GM21737 (cell line): ENCODE measurements at regions not wholly inside any gene's neighbourhood (a gene's known extent, or its start where the extent isn't known, plus 50 kb on each side); places are given as distances from the start of the nearest gene placed in this dataset.
"Not testable (repeated sequence)": the region's sequence is repeated elsewhere in the genome, so short reads cannot be mapped to it uniquely, and the experiment has no call there.

Experiments
- ATAC-seq: cut with Tn5 transposase; IDR thresholded peaks from one replicate; pipeline ENCODE4 v1.9.1; 2021; ENCODE audit warnings: mild to moderate bottlenecking, moderate library complexity; ENCODE audit not compliant: unreplicated experiment

DNA sequence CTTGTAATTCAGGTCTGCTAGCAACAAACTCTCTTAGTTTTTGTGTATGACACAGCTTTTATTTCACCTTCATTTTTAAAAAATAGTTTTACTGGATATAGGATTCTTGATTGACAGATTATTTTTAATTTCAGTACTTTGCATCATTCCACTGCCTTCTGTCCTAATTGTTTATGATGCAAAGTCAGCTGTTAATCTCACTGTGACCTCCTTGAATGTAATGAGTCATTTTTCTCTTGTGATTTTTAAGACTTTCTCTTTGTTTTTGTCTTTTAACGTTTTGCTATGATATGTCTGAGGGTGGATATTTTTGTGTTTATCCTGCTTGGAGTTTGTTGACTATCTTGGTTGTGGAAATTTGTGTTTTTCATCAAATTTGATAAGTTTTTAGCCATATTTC, 126.3 kb upstream of the FBXO33 start:
- ATAC-seq: no peak

DNA sequence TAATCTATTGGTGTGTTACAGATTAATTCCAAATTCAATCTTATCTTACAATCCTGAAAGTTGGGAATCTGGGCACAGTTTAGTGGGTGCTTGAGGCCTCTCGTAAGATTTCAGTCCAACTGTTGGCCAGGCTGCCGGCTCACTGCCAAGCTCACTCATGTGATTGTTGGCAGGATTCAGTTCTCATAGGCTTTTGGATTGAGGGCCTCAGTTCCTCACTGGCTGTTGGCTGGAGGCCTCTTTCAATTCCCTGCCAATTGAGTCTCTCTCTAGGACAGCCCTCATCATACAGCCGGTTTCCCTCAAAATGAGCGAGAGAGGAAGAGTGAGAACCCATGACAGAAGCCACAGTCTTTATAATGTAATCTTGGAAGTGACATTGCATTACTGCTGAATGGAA, 123.5 kb upstream of the FBXO33 start:
- ATAC-seq: no peak

DNA sequence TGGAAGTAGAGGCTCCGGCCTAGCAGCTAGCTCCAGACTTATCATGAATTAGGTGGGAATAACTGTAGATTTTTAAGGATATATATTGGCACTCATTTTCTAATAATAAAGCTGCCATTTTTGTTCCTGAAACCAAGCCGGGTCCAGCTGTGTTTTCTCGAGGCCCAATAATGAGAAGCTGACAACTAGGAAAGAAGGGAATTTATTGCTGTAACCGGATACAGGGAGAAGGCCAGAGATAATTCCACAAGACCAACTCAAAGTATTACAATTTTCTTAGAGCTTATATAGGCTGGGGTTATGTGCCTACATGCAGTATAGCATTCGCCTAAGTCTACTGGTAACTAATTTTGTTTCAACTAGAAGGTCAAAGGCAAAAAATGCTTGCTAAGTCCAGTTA, 122.3 kb upstream of the FBXO33 start:
- ATAC-seq: no peak

DNA sequence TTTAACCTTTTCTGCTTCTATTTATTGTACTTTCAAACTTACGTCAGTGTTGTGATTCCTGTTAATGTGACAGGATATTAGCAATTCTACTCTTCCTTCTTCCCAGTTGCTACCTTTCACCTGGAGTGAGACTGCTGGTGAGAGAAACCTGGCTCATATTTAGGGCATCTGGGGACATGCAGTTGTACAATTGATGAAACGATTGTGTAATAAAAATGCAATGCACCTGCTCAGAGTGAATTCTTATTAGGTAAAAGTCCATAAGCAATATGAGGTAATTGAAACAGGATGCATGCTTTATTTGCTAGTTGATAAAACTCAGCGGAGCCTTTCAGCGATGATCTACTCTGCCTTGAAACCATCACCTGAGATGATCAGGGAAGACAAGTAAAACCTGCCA, 116.1 kb upstream of the FBXO33 start:
- no peak for ATAC-seq

DNA sequence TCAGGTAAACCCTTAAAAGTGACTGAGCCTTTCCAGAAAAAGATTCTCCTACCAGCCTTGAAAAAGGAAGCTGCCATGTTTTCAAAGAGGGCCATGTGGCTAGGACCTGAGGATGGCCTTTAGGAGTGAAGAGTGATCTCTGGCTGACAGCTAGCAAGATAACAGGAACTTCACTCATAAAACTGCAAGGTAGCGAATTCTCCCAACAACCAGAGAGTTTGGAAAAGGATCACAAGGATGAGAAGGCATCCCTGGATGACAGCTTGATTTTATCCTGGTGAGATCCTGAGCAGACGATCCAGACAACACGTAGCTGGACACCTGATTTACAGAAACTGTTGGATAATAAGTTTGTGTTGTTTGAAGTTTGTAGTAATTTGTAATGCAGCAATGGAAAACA, 115.6 kb upstream of the FBXO33 start:
- no peak for ATAC-seq

DNA sequence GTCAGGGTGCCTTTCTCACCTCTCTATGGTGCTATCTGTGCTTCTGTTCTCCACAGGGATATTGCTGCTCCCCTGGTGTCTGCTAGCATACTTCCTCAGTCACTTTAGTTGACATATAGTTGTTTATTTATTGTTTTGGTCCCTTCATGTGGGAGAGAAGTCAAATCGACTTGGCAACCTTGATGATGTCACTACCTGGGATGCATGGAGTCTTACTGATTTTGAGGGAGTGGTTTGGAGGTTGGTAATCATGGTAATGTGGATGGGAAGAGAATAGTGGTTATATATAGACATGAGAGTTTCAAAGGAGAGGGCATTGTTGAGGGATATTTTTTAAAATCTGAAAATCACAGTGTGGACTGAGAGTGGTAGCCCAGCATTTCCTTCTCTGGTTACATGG, 73.6 kb upstream of the FBXO33 start:
- no peak for ATAC-seq

DNA sequence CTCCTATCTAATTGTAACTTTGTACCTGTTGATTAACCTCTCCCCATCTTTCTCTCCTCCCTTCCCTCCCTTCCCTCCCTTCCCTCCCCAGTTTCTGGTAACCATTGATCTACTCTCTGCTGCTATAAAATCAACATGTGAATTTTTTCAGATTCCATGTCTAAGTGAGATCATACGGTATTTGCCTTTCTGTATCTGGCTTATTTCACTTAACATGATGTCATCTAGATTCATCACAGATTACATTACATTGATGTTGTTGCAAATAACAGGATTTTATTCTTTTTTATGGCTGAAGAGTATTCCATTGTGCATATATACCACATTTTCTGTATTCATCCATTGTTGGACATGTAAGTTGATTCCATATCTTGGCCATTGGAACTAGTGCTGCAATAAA, 68.0 kb upstream of the FBXO33 start:
- ATAC-seq: no peak

DNA sequence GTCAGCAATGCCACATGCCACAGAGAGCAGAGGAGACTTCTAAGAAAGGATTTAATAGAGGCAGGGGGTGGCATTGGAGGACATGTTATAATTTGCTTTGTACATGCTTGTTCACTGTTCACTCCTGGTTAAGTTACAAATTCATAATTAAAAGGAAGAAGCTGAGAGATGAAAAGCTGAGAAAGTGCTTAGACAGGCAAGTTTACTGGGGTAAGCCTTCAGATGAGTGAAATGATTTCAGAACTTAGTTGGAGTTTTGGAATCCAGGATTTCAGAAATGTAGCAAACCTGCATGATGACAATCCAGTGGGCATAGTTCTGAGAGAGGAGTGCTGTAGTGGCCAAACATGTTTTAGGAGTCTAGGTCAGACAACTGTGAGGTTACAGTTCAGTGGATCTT, 67.3 kb upstream of the FBXO33 start:
- no peak for ATAC-seq

DNA sequence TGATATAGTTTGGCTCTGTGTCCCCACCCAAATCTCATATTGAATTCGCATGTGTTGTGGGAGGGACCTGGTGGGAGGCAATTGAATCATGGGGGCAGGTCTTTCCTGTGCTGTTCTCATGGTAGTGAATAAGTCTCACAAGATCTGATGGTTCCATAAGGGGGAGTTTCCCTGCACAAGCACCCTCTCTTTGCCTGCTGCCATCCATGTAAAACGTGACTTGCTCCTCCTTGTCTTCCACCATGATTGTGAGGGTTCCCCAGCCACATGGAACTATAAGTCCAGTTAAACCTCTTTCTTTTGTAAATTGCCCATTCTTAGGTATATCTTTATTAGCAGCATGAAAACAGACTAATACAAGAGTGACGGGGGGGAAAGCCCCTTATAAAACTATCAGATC, 65.4 kb upstream of the FBXO33 start:
- not testable (repeated sequence) for ATAC-seq

DNA sequence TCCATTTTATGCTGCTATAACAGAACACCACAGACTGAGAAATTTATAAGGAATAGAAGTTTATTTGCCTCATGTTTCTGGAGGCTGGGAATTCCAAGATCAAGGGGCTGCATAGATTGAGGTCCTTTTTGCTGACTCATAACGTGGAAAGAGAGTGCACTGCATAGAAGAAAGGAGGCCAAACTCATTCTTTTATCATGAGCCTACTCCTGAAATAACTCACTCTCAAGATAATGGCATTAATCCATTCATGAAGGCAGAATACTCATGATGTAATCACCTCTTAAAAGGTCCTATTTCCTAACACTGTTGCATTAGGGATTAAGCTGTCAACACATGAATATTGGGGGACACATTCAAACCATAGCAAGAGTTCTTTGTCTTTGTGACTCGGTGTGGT, 60.0 kb upstream of the FBXO33 start:
- no peak for ATAC-seq

DNA sequence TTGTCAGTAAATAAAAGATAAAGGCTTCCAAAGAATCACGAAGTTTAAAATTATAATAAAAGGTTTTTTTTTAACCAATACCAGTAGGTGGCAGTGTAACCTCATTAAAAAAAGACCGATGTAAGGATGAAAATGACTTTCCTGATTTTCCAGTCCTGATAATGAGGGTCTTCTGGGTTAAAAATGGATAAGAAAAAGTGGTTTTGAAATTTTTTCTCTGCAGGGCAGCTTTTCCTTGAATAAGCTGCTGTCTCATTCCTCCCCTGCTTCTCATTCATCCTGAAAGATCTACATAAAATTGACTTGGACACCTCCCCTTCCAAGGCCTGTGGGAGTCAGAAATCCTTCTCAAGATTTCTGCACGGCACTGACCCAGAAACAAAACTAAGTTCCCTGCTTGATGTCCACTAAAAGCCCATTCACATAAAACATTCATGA, 58.9 kb upstream of the FBXO33 start:
- no peak for ATAC-seq

DNA sequence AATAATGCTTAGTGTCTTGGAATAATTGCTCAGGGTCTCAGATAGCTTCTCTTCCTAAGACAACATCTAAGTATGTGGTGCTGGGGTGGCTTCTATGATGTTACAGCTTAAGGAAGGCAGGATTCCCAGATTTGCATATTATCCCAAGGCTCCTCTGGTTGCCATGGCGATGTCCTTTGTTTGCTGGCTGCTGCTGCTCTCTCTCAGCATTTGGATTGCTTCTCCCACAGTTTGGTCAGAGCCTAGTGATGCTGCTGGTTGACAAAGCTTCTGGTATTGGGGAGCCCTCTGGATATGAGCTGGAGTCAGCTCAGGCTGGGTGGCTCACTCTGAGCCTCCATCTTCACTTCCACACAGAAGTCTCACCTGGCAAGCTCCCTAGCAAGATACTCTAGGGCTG, 56.4 kb upstream of the FBXO33 start:
- ATAC-seq: no peak

DNA sequence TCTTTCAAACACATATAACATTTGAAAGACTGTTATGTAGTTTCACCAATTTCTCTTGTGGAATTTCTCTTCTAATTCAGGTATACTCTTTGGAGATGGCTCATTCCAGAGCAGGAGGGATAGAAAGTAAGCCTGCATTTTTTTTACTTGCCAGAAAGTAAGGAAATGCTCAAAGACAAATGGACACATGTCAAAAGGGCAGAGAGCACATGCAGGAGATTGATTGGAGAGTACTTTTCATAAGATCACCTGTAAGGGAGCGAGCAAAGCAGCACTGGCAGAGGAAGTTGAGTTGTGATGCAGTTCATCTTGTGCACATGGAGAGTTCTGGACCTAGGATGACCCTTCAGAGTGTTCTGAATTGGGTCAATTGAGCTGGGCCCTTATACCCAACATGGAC, 51.4 kb upstream of the FBXO33 start:
- ATAC-seq: no peak
